Hypothalamus (tissue), 51 donors: ENCODE measurements at regions not wholly inside any gene's neighbourhood (a gene's known extent, or its start where the extent isn't known, plus 50 kb on each side); places are given as distances from the start of the nearest gene placed in this dataset.
"Not testable (repeated sequence)": the region's sequence is repeated elsewhere in the genome, so short reads cannot be mapped to it uniquely, and the experiment has no call there.

Source experiments
- DNase-seq, 51 donors: peaks; one replicate each; lab custom pipeline; 2025; lab: John Stamatoyannopoulos, UW

DNA sequence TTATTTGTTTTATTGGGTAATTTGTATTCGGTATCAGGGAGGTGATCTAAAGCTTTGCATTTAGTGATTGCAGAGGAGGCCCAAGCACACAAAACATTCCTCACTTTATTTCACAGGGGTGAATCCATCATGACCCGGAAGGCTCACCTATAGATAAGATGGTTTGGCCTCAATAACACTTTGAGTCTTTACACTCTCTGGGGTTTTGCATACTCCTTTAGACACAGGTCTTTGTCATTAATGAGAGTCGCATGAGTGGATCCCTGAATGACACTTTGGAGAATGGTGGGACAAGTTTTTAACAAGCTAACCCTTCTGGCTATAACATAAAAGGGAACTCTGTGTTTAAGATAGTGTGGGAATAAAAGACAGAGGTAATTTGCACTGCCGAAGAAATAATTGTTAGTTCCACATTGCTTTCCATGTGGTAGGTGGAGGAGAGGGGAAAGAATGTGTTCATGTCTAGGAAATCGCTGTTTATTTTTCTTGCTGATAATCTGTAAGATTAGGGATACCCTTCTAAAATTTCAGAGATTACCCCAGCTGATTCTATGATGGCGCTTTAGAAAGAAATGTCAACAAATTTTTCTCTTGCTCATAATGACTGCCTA is 455.8 kb downstream of the TFEC start:
- DNase-seq = no peak

DNA sequence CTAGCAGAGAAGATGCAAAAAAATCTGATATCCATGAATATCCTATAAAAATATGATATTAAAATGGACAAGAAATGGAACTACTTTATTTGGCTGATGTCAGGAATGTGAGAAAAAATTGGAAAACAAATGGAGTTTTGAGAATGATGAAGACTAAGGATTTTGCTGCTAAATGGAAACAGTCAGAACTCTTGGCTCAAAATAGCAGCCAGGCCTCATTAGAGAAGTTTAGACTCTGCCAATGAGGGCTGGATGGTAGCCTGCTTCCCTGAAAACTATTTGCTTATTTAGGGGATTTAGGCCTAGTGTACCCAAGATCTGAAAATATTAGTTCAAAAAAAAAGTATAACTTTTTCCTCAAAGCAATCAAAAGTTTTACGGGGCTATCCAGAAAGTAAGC is 458.5 kb downstream of the TFEC start:
- DNase-seq = no peak

DNA sequence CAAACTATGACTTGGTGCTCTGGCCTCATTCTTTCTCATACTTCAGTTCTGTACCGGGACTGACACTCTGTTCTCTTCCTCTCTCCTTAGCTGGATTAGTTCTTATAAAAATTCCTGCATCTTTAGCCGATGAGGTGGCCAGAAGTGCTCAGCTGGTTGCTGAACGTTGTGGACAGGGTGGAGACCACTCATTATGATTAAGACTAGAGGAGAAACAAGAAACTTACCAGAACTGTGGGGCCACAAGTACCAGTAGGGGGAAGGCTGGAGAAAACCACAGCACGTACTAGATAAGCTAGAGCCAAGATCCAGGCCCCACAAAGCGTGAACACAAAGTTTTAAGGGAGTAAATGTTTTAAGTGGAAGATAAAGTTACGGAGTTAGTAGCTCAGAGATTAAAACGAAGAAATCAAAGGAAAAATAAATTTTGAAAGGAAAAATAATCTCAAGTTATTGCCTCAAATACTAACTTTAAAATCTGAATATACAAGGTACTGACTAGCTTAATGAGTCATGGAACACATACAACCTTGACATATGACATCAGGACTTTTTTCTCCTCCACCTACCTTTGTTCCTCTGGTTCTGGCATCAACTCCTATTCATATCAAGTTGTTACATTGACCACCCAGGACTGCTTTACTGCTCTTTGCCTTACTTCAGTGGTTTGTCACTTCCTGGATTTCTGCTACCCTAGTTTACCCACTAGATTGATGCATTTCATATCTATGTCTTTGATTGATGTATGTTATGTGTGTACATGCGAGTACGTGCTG is 469.0 kb downstream of the TFEC start:
- DNase-seq = no peak

DNA sequence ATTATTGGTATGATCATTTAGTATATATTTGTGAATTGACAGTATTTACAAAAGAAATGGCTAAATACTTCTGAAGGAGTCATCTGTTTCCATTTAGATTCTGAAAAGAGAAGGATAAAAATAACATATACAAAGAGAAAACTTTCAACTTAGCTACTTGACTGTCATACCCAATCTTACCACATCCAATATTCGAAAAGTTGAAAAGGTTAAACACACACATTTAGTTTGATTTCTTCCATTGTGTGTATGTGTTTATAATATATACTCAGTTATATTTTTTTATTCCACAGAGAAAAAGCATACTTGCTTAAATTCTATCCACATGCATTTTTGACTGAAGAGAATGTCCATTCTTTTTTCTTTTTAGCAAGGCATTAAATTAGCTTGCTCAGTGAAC is 470.7 kb downstream of the TFEC start:
- DNase-seq = no peak

DNA sequence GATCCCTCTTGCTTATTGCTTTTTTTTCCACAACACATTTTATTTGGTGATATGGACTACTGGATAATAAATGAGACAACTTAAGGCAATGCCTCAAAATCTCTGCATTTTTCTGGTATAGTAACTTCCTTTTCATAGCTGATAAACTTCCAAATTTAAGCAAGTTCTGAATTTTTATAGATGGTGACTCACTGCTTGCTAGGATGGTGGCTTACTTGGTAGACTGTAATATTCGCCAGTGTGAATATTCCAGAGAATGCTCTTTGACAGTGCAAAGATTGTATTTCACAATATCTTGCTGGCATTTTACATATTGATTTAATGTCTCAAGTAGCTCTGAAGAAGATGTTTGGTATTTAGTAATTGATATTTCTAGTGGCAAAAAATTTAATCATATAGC is 472.4 kb downstream of the TFEC start:
- DNase-seq = no peak

DNA sequence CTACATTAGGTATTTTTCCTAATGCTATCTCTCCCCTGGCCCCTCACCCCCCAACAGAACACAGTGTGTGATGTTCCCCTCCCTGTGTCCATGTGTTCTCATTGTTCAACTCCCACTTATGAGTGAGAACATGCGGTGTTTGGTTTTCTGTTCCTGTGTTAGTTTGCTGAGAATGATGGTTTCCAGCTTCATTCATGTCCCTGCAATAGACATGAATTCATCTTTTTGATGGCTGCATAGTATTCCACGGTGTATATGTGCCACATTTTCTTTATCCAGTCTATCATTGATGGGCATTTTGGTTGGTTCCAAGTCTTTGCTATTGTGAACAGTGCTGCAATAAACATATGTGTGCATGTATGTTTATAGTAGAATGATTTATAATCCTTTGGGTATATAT is 473.3 kb downstream of the TFEC start:
- DNase-seq = not testable (repeated sequence)

DNA sequence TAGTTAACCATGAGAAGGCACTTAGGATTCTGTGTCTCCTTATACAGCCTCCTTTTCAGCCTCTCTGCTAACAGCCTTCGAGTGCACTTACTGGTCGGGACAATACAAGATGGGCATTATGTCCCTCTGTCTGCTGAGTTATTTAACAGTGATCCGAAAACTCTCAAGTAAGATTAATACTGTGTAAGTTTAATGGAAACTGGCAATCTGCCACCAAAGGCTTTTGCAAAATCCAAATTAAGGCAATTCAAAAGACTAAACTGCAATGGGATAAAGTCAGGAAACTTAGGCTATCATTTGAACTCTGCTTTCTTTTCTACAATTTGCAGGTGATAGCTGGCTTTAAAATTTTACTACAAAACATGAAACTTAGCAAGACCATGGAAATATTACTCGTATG is 477.8 kb downstream of the TFEC start:
- no peak for DNase-seq

DNA sequence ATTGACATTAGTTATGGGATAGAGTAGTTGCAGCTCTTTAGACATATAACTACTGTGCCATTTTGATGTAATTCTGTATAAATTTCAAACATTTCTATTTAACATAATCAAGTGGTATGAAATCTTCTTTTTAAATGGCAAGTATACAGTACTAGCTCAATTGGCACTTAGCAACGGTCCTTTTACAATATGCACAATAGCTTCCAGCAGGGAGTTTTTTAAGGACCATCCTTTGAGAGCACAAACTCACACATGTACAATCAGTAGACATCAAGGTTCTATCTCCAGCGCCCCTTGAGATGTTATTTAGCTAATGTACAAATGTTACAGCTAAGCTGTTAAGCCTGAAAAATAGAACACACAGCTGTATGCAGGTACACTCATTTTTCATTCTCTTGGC is 480.7 kb downstream of the TFEC start:
- no peak for DNase-seq

DNA sequence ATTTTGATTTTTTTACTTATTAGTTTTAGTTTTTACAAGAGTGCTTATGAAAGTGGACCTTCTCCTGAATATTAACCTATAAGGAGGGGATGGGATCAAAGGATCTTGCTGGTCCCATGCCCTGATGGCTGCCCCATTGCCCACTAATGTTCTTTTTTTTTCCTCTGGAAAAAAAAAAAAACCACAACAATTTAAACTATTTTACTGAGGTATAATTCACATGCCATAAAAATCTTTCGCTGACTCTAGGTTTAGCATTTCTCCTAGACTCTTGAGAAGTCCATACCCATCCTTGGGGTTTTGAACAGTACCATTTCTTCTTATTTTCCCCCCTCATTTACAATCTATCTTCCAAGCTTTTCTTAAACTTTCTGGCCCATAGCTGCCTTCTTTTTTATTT is 481.8 kb downstream of the TFEC start:
- DNase-seq = no peak

DNA sequence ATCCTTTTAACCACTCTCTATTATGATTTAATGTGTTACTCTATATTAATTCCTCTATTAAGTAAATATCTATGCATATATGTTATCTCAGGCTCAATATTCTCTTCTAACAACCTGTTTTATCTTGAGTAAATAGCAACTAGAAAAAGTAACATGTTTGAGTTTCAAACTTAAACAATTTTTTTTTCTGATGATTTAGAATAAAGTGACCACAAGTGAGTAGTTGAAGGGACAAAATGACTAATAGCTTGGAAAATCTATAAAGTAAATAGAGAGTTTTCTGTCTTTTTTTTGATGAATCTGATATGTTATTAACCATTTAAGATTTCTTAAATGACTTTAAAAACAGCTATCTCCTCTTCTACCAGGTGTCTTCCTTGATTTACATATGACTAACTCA is 483.8 kb downstream of the TFEC start:
- DNase-seq = no peak

DNA sequence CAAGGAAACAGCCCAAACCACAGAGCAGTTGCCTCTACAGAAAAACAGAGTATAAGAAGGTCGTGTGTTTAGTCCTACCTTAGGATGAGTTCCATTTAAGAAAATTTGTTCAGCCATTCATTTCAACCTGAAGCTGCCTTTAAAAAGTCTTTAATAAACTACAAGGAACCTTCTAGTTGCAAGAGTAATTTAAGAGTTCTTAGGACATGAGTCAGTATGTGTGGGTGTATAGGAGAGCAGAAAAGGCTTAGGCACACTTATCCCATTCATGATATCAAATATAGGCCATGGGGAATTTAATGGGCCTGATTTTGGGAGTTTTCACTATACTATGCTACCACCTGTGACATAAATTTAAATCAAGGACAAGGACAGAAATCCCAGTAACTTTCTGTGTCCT is 496.8 kb downstream of the TFEC start:
- DNase-seq = no peak

DNA sequence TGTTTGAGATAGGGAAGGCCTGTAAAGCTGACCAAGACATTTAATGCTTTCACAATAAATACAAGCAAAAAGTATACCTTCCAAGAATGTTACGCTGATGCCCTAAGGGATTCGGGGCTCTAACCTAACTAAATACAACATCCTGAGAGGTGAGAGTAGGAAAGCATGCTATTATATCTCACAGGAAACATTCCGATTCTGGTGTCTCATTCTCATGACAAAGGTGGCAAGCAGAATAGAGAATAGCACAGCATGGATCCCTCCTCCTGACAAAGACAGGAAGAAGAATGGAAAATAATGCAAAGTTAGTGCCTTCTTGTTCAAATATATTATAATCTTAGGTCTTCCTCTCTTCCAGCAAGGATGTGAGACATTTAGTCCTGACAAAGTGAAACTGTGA is 504.3 kb downstream of the TFEC start:
- no peak for DNase-seq

DNA sequence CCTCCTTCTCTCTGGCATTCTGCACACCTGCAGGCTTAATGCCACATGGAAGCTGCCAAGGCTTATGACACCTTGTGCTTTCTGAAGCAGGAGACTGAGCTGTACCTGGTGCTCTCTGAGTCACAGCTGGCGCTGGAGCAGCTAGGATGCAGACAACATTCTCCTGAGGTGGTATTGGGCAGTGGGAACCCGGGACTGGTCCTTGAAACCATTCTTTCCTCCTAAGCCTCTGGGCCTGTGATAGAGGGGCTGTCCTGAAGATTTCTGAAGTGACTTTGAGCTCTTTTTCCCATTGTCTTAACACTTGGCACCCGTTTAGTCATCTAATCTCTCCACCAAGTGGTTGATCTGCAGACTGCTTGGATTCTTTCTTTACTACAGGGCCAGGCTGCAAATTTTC is 508.4 kb downstream of the TFEC start:
- DNase-seq = no peak

DNA sequence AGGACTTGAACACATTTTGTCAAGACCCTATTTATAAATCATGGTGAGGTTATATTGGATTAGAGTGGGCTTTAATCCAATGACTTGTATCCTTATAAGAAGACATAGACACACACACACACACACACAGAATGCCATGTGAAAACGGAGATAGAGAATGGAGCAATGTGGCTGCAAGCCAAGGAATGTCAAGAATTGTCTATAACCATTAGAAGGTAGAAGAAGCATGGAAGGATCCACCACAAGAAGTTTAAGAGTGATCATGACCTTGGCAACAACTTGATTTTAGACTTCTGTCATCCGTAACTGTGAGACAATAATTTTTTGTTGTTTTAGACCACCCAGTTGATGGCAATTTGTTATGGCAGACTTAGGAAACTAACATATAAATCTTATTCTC is 514.2 kb downstream of the TFEC start:
- DNase-seq = no peak

DNA sequence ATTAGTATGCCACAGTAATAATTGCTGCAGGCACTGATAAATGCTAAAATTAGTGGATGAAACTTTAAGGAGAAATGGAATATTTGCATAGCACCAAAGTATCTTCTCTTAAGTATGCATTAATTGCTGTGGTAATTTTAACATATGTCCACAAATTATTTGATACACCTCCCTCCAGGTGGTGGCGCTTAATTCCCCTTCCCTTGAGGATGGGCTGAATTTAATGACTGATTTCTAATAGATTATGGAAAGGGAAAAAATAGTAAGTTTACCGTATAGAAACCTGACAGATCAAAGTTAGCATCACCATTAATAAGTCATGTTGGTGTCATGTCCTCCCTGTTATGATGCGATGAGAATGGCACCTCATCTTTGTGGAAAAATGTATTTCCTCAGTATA is 519.2 kb downstream of the TFEC start:
- DNase-seq = no peak

DNA sequence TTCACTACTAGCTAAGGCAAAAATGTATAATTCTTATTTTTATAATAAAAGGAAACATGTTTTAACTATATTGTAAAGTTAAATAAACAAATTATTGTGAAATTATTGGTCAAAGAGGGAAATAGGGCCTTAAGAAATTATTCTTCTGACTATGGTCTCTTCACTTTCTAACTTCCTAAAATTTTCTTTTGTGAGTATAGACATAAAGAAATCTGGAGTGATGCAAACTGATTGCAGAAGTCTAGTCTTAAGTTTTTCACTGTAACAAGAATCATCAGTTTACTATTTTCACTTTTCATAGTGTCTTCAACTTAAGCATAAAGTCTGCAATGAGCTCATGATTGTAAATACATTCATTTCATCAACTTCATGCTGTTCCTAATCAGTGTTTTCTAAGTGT is 525.4 kb downstream of the TFEC start:
- DNase-seq = no peak

DNA sequence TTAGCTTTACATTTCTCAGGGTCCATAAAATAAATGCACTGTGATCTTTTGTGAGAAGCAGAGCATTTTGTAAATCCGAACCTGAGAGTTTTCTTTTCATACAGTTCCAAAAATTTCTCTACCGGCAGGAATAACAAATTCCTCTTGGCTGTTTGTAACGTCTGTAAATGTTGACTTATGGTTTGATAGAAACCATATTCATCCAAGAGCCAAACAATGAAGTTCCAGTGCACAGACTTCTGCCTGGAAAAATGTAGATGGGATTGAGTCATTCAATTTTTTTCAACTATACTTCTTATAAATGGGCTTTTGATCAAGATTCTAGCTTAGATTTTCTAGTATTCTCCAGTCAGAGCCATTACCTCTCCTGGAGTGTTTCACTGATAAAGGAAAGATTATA is 530.6 kb downstream of the TFEC start:
- DNase-seq = no peak

DNA sequence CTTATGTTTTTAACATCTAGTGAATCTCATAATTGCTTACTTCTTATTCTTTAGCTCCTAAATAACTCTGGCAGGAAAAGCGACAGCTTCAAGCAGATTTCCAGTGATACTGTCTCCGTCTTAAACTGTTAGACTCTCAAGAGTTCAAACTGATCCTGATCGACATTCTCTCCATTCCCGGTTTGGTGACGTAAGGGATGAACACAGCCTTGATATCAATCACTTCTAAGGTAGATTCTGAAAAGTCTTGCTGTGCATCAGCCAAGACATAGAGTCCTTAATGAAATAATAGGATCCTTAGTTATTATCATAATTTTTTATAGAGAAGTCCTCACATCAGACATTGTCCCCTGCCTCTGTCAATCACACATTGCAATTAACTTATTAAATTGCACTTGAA is 534.6 kb downstream of the TFEC start:
- DNase-seq = no peak

DNA sequence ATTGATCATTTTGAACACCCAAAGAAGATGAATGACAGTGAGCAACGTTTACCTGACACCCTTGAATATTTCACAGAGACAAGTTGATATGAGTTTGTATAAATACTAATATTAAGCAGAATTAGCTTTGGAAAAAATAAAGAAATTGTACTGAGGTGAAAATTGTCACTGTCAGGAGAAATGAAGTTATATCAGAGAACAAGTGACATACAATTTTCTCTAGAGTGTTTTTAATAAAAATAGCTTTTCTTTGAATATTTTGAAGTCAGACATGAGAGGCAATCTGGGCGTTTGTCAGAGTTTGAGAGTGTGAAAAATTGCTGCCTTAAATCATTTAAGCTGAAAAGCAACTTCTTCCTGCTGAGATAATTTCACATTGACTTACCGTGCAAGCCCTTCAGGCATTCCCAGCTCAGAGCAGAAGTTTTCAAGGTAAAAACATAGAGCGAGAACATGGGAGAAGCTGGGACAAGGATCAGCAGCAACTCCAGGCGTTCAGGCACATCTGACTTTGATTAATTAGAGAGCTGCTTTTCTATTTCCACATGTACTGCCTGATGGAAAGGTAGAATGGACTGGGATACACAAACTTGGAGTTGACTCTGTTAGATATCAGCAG is 535.9 kb downstream of the TFEC start:
- DNase-seq = peak in 1 of 51 donors; percentile 35

DNA sequence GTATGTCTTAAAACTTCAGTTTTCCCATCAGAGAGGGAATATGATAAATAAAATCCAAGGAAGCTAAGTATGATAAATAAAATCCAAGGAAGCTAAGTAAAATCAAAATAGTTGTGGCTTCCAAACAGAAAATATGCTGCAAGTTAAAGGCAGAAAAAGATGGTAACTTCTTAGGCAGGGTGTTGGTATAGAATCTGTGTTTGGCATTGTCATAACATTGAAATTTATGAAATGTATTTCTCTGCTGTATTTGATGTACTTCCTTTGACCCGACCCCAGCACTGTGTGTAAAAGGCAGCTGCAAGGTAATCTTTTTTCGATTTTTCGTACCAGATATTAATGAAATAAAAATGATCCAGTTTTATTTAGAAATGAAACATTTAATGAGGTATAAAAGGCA is 537.2 kb downstream of the TFEC start:
- DNase-seq = no peak

DNA sequence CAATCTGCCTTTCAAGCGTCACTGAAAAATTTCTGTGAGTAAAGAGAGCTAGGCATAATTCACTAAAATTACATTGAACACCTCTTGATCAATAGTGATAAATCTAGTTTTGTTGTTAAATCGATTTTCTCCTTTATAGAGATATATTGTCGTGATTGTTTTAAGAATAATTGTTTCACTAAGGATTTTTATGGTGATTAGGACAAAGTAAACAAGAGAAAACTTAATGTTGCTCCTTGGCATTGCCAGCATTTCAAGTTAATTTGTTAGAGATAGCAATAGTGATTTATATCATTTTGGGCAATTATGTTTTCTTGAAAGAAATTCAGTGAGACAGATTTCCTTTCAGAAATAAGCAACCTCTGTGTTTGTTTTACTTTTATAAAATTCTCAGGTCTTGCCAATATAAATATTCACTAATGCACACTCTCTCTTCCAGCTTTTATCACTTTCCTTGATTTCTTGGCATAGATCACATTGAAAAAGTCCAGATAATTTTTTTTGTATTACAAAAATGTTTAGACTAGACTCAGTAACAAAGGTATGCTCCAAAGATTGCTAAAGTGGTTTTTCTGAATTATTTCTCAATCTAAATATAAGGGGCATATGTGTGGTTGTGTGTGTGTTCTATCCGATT is 538.7 kb downstream of the TFEC start:
- DNase-seq = no peak

DNA sequence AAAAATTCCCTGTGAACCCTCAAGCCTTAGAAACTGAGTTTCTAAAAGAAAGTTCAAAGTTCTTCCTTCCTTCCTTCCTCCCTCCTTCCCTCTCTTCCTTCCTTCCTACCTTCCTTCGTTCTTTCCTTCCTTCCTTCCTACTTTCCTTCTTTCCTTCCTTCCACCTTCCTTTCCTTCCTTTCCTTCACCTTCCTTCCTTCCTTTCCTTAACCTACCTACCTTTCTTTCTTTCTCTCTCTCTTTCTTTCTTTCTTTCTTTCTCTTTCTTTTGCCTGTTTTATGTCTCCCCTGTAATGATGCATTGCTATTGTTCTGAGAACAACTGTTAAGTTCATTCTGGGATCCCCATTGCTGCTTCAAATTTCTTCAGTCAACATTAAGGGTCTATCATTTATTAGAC is 551.1 kb downstream of the TFEC start:
- no peak for DNase-seq
